HL-60 (cell line): ENCODE measurements at regions not wholly inside any gene's neighbourhood (a gene's known extent, or its start where the extent isn't known, plus 50 kb on each side); places are given as distances from the start of the nearest gene placed in this dataset.

ENCODE experiments used
- DNase-seq, 2 experiments: peaks; one replicate each; pipeline ENCODE4 v3.0.0-alpha.2; 2010 to 2020; ENCODE audit warnings: low read depth in 1 of 2, low spot score in 1 of 2
- H3K27ac ChIP-seq: fragments of 250-450 bp; sonication (Bioruptor Pico); replicated peaks from 2 replicates; pipeline ENCODE4 v1.5.1; 2020; ENCODE audit warnings: mild to moderate bottlenecking, moderate library complexity
- H3K27me3 ChIP-seq: fragments of 250-450 bp; sonication (Bioruptor Pico); 2 replicates; pipeline ENCODE4 v1.5.1; 2021; ENCODE audit warnings: mild to moderate bottlenecking, moderate library complexity; ENCODE audit not compliant: insufficient read depth, poor library complexity, severe bottlenecking
- H3K4me3 ChIP-seq: replicated peaks from 2 replicates; pipeline ENCODE4 v1.5.1; 2011; ENCODE audit warnings: mild to moderate bottlenecking, control low read depth, low read length; ENCODE audit not compliant: insufficient read depth
- CTCF ChIP-seq: IDR thresholded peaks from one replicate; pipeline ENCODE4 v1.5.1; 2011; ENCODE audit warnings: low read length, control low read depth, inconsistent platforms; ENCODE audit not compliant: insufficient read depth
- GABPA ChIP-seq: IDR thresholded peaks from 2 replicates; pipeline ENCODE4 v1.6.1; 2012; ENCODE audit warnings: low read depth
- POLR2AphosphoS5 ChIP-seq: IDR thresholded peaks from 2 replicates; pipeline ENCODE4 v1.6.1; 2012; ENCODE audit warnings: low read depth
- REST ChIP-seq: IDR thresholded peaks from 2 replicates; pipeline ENCODE4 v1.6.1; 2012; ENCODE audit warnings: low read depth; ENCODE audit not compliant: insufficient replicate concordance
- SPI1 ChIP-seq: IDR thresholded peaks from 2 replicates; pipeline ENCODE4 v1.6.1; 2012; ENCODE audit warnings: low read depth, mild to moderate bottlenecking, borderline replicate concordance

GRCh38 chr2:52852006-52852405 is 915.6 kb upstream of the CHAC2 start:
- H3K4me3 ChIP-seq: no peak overlapping the region
- no peak for DNase-seq
- no peak overlapping the region for H3K27ac ChIP-seq
- TF ChIP-seq CTCF (no peak), POLR2AphosphoS5 (no peak), GABPA (no peak), REST (no peak), SPI1 (no peak)
- H3K27me3 ChIP-seq: no peaks in the 10 kb centered on the region

GRCh38 chr2:52844701-52845423 is 922.7 kb upstream of the CHAC2 start:
- Histone ChIP-seq H3K27me3 (no peaks in the 10 kb centered on the region), H3K27ac (no peak overlapping the region), H3K4me3 (no peak overlapping the region)
- no peak for DNase-seq
- TF ChIP-seq CTCF (no peak), SPI1 (no peak), POLR2AphosphoS5 (no peak), GABPA (no peak), REST (no peak)

- H3K27ac ChIP-seq: no peak overlapping the region
- no peaks in the 10 kb centered on the region for H3K27me3 ChIP-seq
- no peak overlapping the region for H3K4me3 ChIP-seq
- DNase-seq: no peak
- TF ChIP-seq REST (no peak), POLR2AphosphoS5 (no peak), SPI1 (no peak), GABPA (no peak)
Observed at GRCh38 chr2:52835909-52836308, 931.7 kb upstream of the CHAC2 start.
